ENCODE measurements at regions not wholly inside any gene's neighbourhood (a gene's known extent, or its start where the extent isn't known, plus 50 kb on each side); places are given as distances from the start of the nearest gene placed in this dataset.

DNA sequence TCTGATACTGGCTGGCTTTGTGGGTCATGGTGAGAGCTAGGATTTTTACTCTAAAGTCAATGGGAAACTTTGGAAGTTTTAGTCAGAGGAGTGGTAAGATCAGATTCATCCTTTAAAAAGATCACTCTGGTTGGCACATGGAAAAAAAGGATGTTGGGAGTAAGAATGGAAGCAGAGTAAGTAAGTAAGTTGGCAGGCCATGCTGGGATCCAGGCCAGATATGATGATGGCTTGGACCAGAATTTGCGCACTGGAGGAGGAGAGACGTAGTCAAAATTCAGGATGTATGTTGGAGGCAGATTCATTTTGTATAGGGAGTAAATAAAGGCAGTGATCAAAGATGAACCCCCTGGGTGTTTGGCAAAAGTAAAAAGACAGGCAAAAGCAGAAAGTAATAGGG is 283.3 kb upstream of the THSD7B start:
- no peaks in the 10 kb centered on the region for H3K4me1 Mint-ChIP-seq
- H3K36me3 Mint-ChIP-seq: no peaks in the 10 kb centered on the region
- H3K27ac Mint-ChIP-seq: no peak overlapping the region
- TF ChIP-seq, protein P1, sequence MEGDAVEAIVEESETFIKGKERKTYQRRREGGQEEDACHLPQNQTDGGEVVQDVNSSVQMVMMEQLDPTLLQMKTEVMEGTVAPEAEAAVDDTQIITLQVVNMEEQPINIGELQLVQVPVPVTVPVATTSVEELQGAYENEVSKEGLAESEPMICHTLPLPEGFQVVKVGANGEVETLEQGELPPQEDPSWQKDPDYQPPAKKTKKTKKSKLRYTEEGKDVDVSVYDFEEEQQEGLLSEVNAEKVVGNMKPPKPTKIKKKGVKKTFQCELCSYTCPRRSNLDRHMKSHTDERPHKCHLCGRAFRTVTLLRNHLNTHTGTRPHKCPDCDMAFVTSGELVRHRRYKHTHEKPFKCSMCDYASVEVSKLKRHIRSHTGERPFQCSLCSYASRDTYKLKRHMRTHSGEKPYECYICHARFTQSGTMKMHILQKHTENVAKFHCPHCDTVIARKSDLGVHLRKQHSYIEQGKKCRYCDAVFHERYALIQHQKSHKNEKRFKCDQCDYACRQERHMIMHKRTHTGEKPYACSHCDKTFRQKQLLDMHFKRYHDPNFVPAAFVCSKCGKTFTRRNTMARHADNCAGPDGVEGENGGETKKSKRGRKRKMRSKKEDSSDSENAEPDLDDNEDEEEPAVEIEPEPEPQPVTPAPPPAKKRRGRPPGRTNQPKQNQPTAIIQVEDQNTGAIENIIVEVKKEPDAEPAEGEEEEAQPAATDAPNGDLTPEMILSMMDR (IDR thresholded peaks at IDR 0.05; ENCODE audit: unreplicated experiment): no peak
- H3K27me3 Mint-ChIP-seq (ENCODE audit: low read depth): no peaks in the 10 kb centered on the region
- no peak for DNase-seq (ENCODE audit: low spot score in 2 of 2, unreplicated experiment in 2 of 2)
- H3K4me3 Mint-ChIP-seq: no peak overlapping the region
- peaks cover 20% of the 10 kb centered on the region for H3K9me3 Mint-ChIP-seq

DNA sequence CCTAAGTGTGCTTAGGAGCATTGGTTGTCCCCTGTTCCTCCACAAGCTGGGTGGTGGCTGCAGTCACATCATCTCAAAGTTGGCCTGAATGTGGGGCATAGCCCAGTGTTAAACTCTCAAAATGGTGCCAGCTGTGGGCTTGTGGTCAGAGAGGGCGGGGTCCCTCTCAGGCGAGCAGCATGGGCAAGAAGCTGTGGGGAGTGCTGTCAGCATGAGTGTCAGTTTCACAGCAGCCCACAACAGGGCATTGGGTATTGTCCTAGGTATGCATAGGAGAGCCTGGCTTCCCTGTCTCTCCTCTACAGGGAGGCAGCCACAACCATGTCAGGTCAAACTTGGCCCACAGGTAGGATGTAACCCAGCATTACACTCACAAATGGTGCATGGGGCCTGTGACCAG is 285.6 kb upstream of the THSD7B start:
- no peak for DNase-seq (ENCODE audit: low spot score in 2 of 2, unreplicated experiment in 2 of 2)
- Mint-ChIP-seq H3K4me1 (no peaks in the 10 kb centered on the region), H3K4me3 (no peak overlapping the region), H3K27ac (no peak overlapping the region), H3K36me3 (no peaks in the 10 kb centered on the region), H3K9me3 (peaks cover 25% of the 10 kb centered on the region), H3K27me3 (ENCODE audit: low read depth) (no peaks in the 10 kb centered on the region)
- TF ChIP-seq, protein P1 (IDR thresholded peaks at IDR 0.05; ENCODE audit: unreplicated experiment): no peak

DNA sequence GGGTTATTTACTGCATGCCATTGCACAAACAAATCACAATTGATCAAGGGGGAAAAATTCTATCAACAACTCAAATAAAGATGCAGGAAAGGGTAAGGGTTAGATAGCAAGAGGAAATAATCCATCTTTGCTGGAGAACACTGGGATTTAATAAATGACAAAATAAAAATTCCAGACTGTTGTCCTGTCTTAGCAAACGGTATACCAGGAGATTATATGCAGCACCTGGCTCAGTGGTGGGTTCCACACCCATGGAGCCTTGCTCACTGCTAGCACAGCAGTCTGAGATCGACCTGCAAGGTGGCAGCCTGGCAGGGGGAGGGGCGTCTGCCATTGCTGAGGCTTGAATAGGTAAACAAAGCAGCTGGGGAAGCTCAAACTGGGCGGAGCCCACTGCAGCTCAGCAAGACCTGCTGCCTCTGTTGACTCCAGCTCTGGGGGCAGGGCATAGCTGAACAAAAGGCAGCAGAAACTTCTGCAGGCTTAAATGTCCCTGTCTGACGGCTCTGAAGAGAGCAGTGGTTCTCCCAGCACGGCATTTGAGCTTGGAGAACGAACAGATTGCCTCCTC is 296.5 kb upstream of the THSD7B start:
- Mint-ChIP-seq H3K4me1 (no peaks in the 10 kb centered on the region), H3K9me3 (peaks cover 20% of the 10 kb centered on the region), H3K27me3 (ENCODE audit: low read depth) (peaks cover 11% of the 10 kb centered on the region), H3K27ac (no peak overlapping the region), H3K36me3 (no peaks in the 10 kb centered on the region), H3K4me3 (no peak overlapping the region)
- no peak for DNase-seq (ENCODE audit: low spot score in 2 of 2, unreplicated experiment in 2 of 2)
- TF ChIP-seq, protein P1 (IDR thresholded peaks at IDR 0.05; ENCODE audit: unreplicated experiment): no peak

DNA sequence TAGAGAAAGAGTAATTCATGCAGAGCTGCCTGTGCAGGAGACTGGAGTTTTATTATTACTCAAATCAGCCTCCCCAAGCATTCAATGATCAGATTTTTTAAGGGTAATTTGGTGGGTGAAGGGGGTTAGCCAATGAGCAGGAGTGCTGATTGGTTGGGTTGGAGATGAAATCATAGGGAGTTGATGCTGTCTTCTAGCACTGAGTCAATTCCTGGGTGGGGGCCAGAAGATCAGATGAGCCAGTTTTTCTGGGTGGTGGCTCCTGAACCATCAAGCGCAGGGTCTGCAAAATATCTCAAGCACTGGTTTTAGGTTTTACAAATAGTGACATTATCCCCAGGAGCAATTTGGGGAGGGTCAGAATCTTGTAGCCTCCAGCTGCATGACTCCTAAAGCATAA is 312.8 kb upstream of the THSD7B start:
- H3K9me3 Mint-ChIP-seq: no peaks in the 10 kb centered on the region

GRCh38 chr2:136448986-136449780 is 316.2 kb upstream of the THSD7B start:
- Mint-ChIP-seq H3K27me3 (ENCODE audit: low read depth) (peaks cover 52% of the 10 kb centered on the region), H3K36me3 (no peaks in the 10 kb centered on the region), H3K9me3 (no peaks in the 10 kb centered on the region), H3K4me1 (no peaks in the 10 kb centered on the region), H3K4me3 (no peak overlapping the region), H3K27ac (no peak overlapping the region)
- DNase-seq (ENCODE audit: low spot score in 2 of 2, unreplicated experiment in 2 of 2): no peak
- TF ChIP-seq, protein P1 (IDR thresholded peaks at IDR 0.05; ENCODE audit: unreplicated experiment): no peak

More for the DNA sequence above, 312.8 kb upstream of the THSD7B start:
- DNase-seq (ENCODE audit: low spot score in 2 of 2, unreplicated experiment in 2 of 2): no peak
- Mint-ChIP-seq H3K4me3 (no peak overlapping the region), H3K27me3 (ENCODE audit: low read depth) (peaks cover 70% of the 10 kb centered on the region), H3K27ac (no peak overlapping the region), H3K36me3 (no peaks in the 10 kb centered on the region), H3K4me1 (no peaks in the 10 kb centered on the region)
- TF ChIP-seq, protein P1 (IDR thresholded peaks at IDR 0.05; ENCODE audit: unreplicated experiment): no peak

Data from mesothelial cell of epicardium (in vitro differentiated cells).